Endothelial cell (in vitro differentiated cells): ENCODE measurements at regions not wholly inside any gene's neighbourhood (a gene's known extent, or its start where the extent isn't known, plus 50 kb on each side); places are given as distances from the start of the nearest gene placed in this dataset. TPM values are rescaled to one million over a fixed set of nuclear protein-coding genes. Genes with fewer than 3 reads are reported as not detected.
"Not testable (repeated sequence)": the region's sequence is repeated elsewhere in the genome, so short reads cannot be mapped to it uniquely, and the experiment has no call there.

Source experiments
- DNase-seq: peaks from one replicate; pipeline ENCODE4 v3.0.0; 2021; ENCODE audit warnings: low spot score
- H3K27ac Mint-ChIP-seq: one replicate; pipeline ENCODE4 v1.8.0; 2021; ENCODE audit warnings: mixed read lengths, inconsistent platforms; ENCODE audit not compliant: unreplicated experiment
- H3K27me3 Mint-ChIP-seq: one replicate; pipeline ENCODE4 v1.8.0; 2021; ENCODE audit warnings: mild to moderate bottlenecking, moderate library complexity, mixed read lengths, inconsistent platforms; ENCODE audit not compliant: unreplicated experiment
- H3K36me3 Mint-ChIP-seq: one replicate; pipeline ENCODE4 v1.8.0; 2021; ENCODE audit warnings: mild to moderate bottlenecking, low read depth, mixed read lengths, inconsistent platforms; ENCODE audit not compliant: unreplicated experiment
- H3K4me1 Mint-ChIP-seq: one replicate; pipeline ENCODE4 v1.8.0; 2021; ENCODE audit warnings: mild to moderate bottlenecking, mixed read lengths, inconsistent platforms; ENCODE audit not compliant: unreplicated experiment
- H3K4me3 Mint-ChIP-seq: one replicate; pipeline ENCODE4 v1.8.0; 2021; ENCODE audit warnings: mild to moderate bottlenecking, mixed read lengths, inconsistent platforms; ENCODE audit not compliant: unreplicated experiment
- H3K9me3 Mint-ChIP-seq: one replicate; pipeline ENCODE4 v1.8.0; 2021; ENCODE audit warnings: mixed read lengths, inconsistent platforms; ENCODE audit not compliant: unreplicated experiment
- CTCF ChIP-seq: fragments of 200-600 bp; sonication (generic); IDR thresholded peaks from one replicate; pipeline ENCODE4 v1.5.0; 2021; ENCODE audit warnings: antibody characterized with exemption; ENCODE audit not compliant: unreplicated experiment
- microRNA-seq: library from miRNA; unstranded; fragments of <30 nt; microRNA quantifications from one replicate; pipeline ENCODE4, GENCODE V29; 2020; ENCODE audit not compliant: unreplicated experiment

DNA sequence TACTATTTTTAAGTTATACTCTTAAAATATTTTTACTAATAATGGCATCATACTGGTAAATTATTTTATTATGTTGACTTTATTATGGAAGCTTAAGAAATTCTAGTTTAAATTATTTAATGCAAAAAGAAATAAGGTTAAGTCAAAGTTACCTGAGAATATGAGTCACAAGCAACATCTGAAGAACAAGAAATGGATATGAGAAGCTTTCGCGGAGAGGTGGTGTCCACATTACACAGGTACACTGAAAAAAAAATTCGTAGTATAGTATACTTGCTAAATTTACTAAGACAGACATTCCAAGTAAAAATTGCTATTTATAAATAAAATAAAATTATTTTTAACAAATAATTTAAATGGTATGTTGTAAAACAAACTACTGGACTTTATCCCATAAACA, 143.8 kb downstream of the AVL9 start:
- no peak for DNase-seq
- H3K4me3 Mint-ChIP-seq = no peak overlapping the region
- H3K27me3 Mint-ChIP-seq = no peaks in the 10 kb centered on the region
- H3K36me3 Mint-ChIP-seq = peaks cover 11% of the 10 kb centered on the region
- no peaks in the 10 kb centered on the region for H3K9me3 Mint-ChIP-seq
- no peak overlapping the region for H3K27ac Mint-ChIP-seq
- TF ChIP-seq CTCF = no peak
- peaks cover 2% of the 10 kb centered on the region for H3K4me1 Mint-ChIP-seq

- H3K4me1 Mint-ChIP-seq, H3K27ac Mint-ChIP-seq, DNase-seq, H3K4me3 Mint-ChIP-seq, H3K9me3 Mint-ChIP-seq, H3K27me3 Mint-ChIP-seq: not testable (repeated sequence)
- peaks cover 11% of the 10 kb centered on the region for H3K36me3 Mint-ChIP-seq
Measured at GRCh38 chr7:32638479-32639121, 143.3 kb downstream of the AVL9 start.

Small RNAs in the stretch of these regions (microRNA-seq; reads per million reads assigned to microRNA genes)
- gene MIR550A2 (not detected), gene MIR550B2 (not detected)
